Fibroblast of lung (primary cell): ENCODE measurements at regions not wholly inside any gene's neighbourhood (a gene's known extent, or its start where the extent isn't known, plus 50 kb on each side); places are given as distances from the start of the nearest gene placed in this dataset.

ENCODE experiments used
- DNase-seq, 2 donors: peaks; one replicate each; pipeline versions ENCODE4 v3.0.0 to v3.0.0-alpha.2; 2010; ENCODE audit warnings: low read depth in 2 of 2
- H2AFZ ChIP-seq: 2 replicates; pipeline ENCODE4 v1.5.1; 2012; ENCODE audit warnings: low read length, control low read depth, inconsistent platforms
- H3K27ac ChIP-seq: 2 replicates; pipeline ENCODE4 v1.5.1; 2011; ENCODE audit warnings: low read length, control low read depth; ENCODE audit not compliant: insufficient read depth
- H3K27me3 ChIP-seq: 2 replicates; pipeline ENCODE4 v1.5.1; 2011; ENCODE audit warnings: mild to moderate bottlenecking, low read length; ENCODE audit not compliant: control insufficient read depth, insufficient read depth
- H3K36me3 ChIP-seq: 2 replicates; pipeline ENCODE4 v1.5.1; 2011; ENCODE audit warnings: low read length; ENCODE audit not compliant: control insufficient read depth, insufficient read depth
- H3K4me1 ChIP-seq: 2 replicates; pipeline ENCODE4 v1.5.1; 2011; ENCODE audit warnings: low read length; ENCODE audit not compliant: control insufficient read depth, insufficient read depth; ENCODE audit errors: extremely low read depth
- H3K4me2 ChIP-seq: 2 replicates; pipeline ENCODE4 v1.5.1; 2011; ENCODE audit warnings: low read length, control low read depth; ENCODE audit not compliant: insufficient read depth; ENCODE audit errors: extremely low read depth
- H3K4me3 ChIP-seq, 4 experiments: fragments of 200-600 bp in 1 of 4; sonication (generic) in 1 of 4; replicated peaks in 1 of 4; 2 replicates each; pipeline ENCODE4 v1.5.1; 2011 to 2016; ENCODE audit warnings: low read length in 4 of 4, low read depth in 3 of 4, mild to moderate bottlenecking in 3 of 4, control low read depth in 2 of 4, inconsistent platforms in 1 of 4, mixed read lengths in 1 of 4; ENCODE audit not compliant: insufficient read depth in 1 of 4; ENCODE audit errors: control extremely low read depth in 1 of 4
- H3K79me2 ChIP-seq: 2 replicates; pipeline ENCODE4 v1.5.1; 2012; ENCODE audit warnings: mild to moderate bottlenecking, low read length, inconsistent platforms; ENCODE audit not compliant: control insufficient read depth, insufficient read depth
- H3K9ac ChIP-seq: 2 replicates; pipeline ENCODE4 v1.5.1; 2011; ENCODE audit warnings: mild to moderate bottlenecking, low read length, control low read depth; ENCODE audit not compliant: insufficient read depth
- H3K9me3 ChIP-seq: 2 replicates; pipeline ENCODE4 v1.5.1; 2012; ENCODE audit warnings: low read depth, low read length; ENCODE audit not compliant: control insufficient read depth, insufficient read depth
- H4K20me1 ChIP-seq: 2 replicates; pipeline ENCODE4 v1.5.1; 2011; ENCODE audit warnings: low read length; ENCODE audit not compliant: control insufficient read depth, insufficient read depth; ENCODE audit errors: extremely low read depth
- EZH2 ChIP-seq: IDR thresholded peaks from 2 replicates; pipeline ENCODE4 v1.5.1; 2012; ENCODE audit warnings: low read length, control low read depth, mild to moderate bottlenecking; ENCODE audit errors: missing control alignments
- TF ChIP-seq, protein P1 (sequence below), 2 donors: IDR thresholded peaks in 1 of 2; conservative IDR thresholded peaks in 1 of 2; 1 replicate in 1 of 2; 2 replicates in 1 of 2; pipeline ENCODE4 v1.5.1; 2011 to 2012; ENCODE audit warnings: low read length in 2 of 2, control low read depth in 1 of 2, inconsistent platforms in 1 of 2, low read depth in 1 of 2, mild to moderate bottlenecking in 1 of 2

DNA sequence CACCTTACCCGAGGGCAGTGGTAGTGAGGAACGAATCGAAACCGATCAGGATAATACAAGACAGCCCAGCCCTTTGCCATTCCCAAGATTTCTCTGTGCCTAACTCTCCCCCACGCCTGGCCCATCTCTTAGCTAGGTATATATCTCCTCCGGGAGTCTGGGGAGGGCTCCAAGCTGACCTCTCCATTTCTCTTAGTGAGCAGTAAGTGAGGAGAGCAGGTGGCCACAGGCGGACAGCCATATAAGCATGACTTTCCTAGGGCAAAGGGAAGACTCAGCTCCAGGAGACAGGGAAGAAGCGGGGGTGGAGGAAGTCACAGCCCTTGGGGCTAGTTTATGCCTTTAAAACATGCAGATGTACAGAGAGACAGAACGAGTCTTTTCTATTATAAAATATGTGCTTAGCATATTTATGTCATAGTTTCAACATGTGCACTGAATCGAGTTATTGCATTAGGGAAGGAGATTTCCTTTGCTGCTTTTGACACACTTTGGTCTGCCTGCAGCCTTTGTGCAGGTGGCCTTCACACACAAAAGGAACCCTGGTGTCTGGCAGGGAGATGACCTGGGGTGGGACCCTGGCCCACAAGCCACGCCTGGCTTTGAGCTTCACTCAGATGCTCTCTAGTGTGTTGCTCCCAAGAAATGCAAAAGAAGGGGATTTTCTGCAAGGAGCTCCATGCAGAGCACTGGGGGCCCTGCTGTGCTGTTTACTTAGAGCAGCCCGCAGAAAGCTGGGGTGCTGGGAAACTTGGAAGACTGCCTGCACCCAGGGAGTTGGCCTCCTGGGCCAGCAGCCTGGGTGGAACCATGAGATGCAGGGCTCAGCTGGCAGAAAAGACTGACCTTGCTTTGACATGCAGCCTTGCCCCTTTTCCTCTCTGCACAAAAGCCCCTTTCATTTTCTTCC is 613.3 kb downstream of the BCOR start:
- Histone ChIP-seq H3K4me2 (no peak overlapping the region), H3K4me3 (no peak overlapping the region), H2AFZ (no peak overlapping the region), H3K4me1 (no peaks in the 10 kb centered on the region), H3K36me3 (no peaks in the 10 kb centered on the region), H3K9ac (no peak overlapping the region), H4K20me1 (no peaks in the 10 kb centered on the region), H3K27ac (no peak overlapping the region), H3K27me3 (no peaks in the 10 kb centered on the region), H3K9me3 (no peaks in the 10 kb centered on the region), H3K79me2 (no peaks in the 10 kb centered on the region)
- TF ChIP-seq, protein P1, sequence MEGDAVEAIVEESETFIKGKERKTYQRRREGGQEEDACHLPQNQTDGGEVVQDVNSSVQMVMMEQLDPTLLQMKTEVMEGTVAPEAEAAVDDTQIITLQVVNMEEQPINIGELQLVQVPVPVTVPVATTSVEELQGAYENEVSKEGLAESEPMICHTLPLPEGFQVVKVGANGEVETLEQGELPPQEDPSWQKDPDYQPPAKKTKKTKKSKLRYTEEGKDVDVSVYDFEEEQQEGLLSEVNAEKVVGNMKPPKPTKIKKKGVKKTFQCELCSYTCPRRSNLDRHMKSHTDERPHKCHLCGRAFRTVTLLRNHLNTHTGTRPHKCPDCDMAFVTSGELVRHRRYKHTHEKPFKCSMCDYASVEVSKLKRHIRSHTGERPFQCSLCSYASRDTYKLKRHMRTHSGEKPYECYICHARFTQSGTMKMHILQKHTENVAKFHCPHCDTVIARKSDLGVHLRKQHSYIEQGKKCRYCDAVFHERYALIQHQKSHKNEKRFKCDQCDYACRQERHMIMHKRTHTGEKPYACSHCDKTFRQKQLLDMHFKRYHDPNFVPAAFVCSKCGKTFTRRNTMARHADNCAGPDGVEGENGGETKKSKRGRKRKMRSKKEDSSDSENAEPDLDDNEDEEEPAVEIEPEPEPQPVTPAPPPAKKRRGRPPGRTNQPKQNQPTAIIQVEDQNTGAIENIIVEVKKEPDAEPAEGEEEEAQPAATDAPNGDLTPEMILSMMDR (conservative IDR thresholded peaks at IDR 0.05 in 1 of 2, IDR thresholded peaks at IDR 0.05 in 1 of 2; ENCODE audit: low read depth in 1 of 2, low read length in 2 of 2) = no peak
- TF ChIP-seq EZH2 = no peak
- DNase-seq = no peak

DNA sequence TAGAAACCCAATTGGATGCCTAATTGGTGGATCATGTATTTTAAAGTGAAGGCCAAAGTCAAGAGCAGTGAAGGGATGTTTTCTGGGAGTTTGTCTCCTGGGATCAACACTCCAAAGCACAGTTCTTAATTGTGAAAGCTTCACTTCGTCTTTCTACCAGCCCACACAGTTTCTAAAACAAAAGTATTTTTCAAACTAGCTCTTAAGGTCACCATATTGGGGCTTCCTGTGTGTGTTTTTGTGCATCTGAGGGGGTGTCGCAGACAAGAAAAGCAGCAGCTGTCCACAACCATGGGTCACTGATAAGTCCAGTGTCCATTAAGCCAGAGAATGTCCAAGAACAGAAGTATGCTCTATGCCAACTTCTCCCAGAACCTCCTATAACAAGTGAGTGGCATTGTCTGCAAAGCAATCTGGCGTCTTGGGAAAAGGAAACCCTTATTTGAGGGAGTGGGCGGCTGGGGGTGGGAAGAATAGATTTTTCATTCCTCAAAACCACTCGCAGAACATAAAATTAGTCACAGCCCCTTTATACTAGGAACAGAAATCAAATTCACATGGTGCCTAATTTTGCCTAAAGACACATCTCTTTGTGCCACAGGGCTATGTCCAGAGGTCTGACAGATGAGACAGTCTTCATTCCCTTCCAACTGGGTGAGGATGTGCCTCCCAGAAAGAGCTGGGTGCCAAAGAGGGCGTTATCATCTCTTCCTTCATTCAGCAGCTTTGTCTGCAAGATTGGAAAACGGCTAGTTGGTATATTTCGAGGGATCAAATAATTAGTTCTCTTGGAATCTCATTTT is 610.4 kb downstream of the BCOR start:
- TF ChIP-seq, protein P1 (conservative IDR thresholded peaks at IDR 0.05 in 1 of 2, IDR thresholded peaks at IDR 0.05 in 1 of 2; ENCODE audit: low read depth in 1 of 2, low read length in 2 of 2) = no peak
- no peak for TF ChIP-seq EZH2
- DNase-seq = no peak
- no peaks in the 10 kb centered on the region for H3K4me1 ChIP-seq
- no peak overlapping the region for H3K27ac ChIP-seq
- H4K20me1 ChIP-seq = no peaks in the 10 kb centered on the region
- H3K36me3 ChIP-seq = no peaks in the 10 kb centered on the region
- no peaks in the 10 kb centered on the region for H3K27me3 ChIP-seq
- H3K79me2 ChIP-seq = no peaks in the 10 kb centered on the region
- no peak overlapping the region for H3K4me3 ChIP-seq
- H3K4me2 ChIP-seq = no peak overlapping the region
- no peak overlapping the region for H2AFZ ChIP-seq
- no peak overlapping the region for H3K9ac ChIP-seq
- no peaks in the 10 kb centered on the region for H3K9me3 ChIP-seq

DNA sequence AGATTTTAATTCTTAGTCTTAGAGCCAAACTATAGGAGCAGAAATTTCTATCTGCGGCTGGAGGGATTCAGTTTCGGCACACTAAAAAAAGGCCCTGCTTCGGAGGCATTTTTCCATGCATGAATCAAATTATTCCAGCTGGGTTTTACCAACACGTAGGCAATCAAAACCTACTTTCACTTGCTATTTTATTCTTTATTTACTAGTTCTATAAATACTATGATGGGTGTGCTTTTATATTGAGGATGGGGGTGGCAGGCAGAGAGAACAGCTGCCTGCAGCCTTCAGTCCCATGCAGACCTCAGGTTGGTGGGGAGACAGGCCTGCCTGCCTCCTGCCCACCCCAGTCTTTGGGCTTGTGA is 609.8 kb downstream of the BCOR start:
- H2AFZ ChIP-seq = no peak overlapping the region
- H3K4me1 ChIP-seq = no peaks in the 10 kb centered on the region
- no peaks in the 10 kb centered on the region for H4K20me1 ChIP-seq
- H3K27ac ChIP-seq = no peak overlapping the region
- H3K79me2 ChIP-seq = no peaks in the 10 kb centered on the region
- no peak overlapping the region for H3K4me3 ChIP-seq
- H3K27me3 ChIP-seq = no peaks in the 10 kb centered on the region
- H3K9me3 ChIP-seq = no peaks in the 10 kb centered on the region
- no peak for TF ChIP-seq EZH2
- TF ChIP-seq, protein P1 (conservative IDR thresholded peaks at IDR 0.05 in 1 of 2, IDR thresholded peaks at IDR 0.05 in 1 of 2; ENCODE audit: low read depth in 1 of 2, low read length in 2 of 2) = no peak
- H3K36me3 ChIP-seq = no peaks in the 10 kb centered on the region
- no peak overlapping the region for H3K4me2 ChIP-seq
- H3K9ac ChIP-seq = no peak overlapping the region
- DNase-seq = no peak
